GM21526 (cell line): ENCODE measurements at regions not wholly inside any gene's neighbourhood (a gene's known extent, or its start where the extent isn't known, plus 50 kb on each side); places are given as distances from the start of the nearest gene placed in this dataset.

Source experiments
- ATAC-seq: cut with Tn5 transposase; IDR thresholded peaks from one replicate; pipeline ENCODE4 v1.9.1; 2021; ENCODE audit warnings: moderate library complexity; ENCODE audit not compliant: unreplicated experiment, low FRiP score

DNA sequence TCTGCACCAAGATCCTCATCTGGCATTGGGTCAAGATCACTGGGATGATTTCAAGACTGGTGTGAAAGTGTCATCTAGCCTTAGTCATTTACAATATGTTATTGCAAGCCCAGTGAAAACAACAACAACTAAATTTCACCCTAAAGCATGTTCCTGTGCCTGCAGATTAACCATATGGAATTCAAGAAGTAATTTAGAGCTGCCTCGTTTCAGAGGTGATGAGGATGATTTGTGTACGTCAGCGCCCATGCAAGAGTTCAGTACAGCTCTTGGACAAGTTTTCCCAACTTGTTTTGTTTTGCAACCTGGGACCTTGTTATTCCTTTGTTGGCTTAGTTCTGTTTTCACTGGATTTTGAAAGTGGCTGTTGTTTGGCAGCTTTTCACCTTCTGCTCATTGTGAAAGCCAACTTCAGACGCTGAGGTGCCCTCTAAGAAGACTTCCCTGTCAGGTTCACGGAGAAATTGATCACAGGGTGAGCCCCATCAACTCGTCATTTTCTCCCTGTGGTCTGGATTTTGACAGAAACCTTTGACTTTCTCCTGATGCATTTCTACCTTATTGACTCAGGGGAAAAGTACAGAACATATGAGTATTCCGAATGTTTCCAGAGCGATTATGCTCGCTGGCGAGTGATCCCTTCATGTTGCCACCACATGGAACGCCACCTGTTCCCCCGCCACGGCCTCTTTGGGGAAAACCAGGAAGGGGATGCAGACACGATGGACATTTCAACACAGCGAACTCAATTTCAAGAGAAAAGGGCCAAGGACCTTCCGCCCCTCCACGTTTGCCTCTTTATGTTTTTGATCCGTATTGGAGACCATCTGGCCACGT is 85.6 kb downstream of the FOXL1 start:
- ATAC-seq, result no peak

GRCh38 chr16:86664522-86665318 is 86.4 kb downstream of the FOXL1 start:
- ATAC-seq, result no peak

- ATAC-seq, result no peak
These were observed 86.9 kb downstream of the FOXL1 start for GRCh38 chr16:86665319-86665675.

DNA sequence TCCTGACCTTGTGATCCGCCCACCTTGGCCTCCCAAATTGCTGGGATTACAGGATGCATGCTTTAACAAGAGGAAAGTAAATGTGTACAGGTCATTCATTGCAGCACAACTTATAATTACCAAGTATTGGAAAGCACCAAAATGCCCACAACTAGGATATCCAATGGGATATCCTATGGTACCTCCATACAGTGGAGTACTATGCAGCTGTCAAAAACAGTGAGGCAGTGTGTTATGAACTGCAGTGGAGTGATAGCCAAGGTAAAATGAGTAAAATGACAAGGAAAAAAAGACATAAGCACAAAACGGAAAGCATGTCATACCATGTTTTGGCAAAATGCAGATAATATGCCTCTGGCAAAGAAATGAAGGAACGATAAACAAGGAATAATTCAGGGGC is 87.6 kb downstream of the FOXL1 start:
- ATAC-seq, result no peak

- no peak for ATAC-seq
These were observed 88.7 kb downstream of the FOXL1 start for GRCh38 chr16:86667035-86667434.

DNA sequence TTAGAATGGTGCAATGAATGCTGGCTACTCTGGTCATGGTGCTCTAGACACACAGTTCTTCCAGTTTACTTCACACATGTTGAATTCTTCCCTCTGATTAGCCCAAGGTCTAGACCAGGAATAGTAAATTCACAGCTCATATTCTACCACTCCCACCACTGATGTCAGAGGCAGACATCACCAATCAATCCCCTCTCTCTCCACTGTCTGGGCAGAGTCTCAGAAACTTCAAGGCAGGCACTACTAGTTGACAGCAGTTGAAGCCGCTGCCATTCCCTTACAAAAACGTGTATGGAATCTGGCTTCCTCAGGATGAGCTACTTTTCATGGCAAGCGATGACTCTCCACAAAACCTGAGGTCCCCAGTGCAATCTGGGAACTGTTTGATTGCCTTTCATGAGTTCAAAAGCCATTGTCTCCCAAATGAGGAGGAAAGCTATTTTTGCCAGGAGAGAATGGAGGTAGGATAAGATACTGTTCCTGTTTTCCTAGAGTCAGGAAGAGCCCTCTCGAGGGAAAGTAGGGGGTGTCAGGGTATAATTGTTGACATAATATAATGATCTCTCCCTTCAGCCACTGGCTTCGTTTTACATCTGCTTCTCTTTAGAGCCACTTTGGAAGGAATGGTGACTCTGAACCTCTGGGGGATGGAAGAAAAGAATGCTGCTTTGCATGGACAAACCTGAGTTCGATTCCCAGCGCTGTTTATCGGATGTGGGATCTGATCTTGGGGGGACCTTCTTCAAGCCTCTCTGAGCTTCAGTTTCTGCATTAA is 90.0 kb downstream of the FOXL1 start:
- no peak for ATAC-seq

- no peak for ATAC-seq
These were observed 91.0 kb downstream of the FOXL1 start for GRCh38 chr16:86669285-86669805.

DNA sequence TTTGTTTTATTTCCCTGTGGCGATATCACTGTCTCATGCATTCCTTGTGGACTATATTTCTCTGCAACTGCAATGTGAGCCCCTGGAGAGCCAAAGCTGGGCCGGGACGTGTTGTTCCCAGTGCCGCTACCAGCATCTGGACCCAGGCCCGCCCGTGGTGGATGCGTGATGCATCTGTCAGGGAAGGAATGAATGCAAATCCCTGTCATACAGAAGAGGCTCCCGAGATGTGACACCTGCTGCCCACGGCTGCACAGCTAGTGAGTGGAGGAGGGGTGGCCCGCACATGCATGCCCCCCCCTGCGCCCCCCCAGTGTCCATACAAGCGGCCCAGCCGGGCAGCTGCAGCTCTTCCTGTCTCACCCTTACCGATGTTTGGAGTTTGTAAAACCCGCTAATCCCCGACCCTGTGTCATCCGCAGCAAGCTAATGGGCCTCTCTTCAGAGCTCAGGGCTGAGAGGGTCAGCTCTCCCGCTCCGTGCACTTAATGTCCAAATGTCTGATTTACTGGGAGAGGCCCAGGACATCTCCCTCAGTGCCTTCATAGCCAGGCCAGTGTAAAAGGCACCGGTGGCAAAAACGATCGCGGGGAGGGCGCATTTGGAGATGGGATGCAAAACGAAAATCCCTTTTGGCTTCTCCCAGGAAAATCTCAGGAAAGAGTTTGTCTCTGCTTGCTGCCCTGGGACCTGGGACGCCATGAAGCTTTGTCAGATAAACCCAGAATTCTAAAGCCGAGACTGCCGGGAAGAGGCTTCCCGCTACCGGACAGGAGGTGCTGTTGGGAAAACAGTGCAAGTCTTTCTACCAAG is 91.8 kb downstream of the FOXL1 start:
- ATAC-seq, result no peak

DNA sequence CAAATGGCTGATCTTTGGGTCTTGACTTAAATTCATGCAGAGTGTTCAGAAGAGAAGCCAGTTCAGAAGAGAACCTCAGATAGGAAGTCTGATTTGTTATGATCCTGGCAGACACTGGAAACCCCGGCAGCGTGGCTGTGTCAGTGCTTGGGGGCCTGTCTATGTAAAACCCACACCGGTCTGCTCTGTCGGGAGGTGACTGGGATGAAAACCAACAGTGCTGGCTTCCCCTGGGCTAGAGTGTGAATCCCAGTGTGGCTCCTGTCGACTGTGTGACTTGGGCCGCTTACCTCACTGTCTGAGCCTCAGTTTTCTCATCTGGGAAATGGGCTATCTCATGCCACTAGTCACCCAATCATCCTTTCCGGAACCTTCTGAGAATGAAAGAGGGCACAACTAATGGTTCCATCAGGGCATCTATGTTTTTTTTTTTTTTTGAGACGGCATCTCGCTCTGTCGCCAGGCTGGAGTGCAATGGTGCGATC is 92.4 kb downstream of the FOXL1 start:
- ATAC-seq, result no peak

- no peak for ATAC-seq
These were observed 93.3 kb downstream of the FOXL1 start for GRCh38 chr16:86671486-86672178.

- ATAC-seq, result no peak
These were observed 94.0 kb downstream of the FOXL1 start for GRCh38 chr16:86672179-86672863.

DNA sequence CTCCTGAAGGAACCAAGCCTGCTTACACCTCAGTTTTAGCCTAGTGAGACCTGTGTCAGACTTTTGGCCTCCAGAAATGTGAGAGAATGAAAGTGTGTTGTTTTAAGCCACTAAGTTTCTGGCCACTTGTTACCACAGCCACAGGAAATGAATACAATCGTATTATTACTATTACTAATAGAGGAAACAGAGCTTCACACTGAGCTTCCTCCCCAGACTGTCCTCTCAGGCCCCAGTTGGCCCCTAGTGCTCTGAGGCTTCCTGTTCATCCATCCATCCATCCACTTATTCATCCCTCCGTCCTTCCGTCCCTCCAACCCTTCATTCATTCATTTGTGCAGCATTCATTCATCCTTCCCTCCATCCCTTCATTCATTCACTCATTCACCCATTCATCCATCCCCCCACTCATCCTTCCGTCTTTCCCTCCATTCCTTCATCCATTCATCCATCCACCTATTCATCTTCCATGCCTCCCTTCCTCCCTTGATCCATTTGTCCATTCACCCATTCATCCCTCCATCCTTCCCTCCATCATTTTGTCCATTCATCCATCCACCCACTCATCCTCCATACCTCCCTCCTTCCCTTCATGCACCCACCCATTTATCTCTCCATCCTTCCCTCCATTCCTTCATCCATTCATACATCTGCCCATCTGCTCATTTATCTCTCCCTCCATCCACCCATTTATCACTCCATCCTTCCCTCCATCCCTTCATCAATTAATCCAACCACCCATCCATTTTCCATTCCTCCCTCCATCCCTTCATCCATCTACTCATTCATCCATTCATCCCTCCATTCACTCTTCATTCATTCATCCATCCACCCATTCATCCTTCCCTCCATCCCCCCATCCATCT is 95.0 kb downstream of the FOXL1 start:
- ATAC-seq, result no peak

DNA sequence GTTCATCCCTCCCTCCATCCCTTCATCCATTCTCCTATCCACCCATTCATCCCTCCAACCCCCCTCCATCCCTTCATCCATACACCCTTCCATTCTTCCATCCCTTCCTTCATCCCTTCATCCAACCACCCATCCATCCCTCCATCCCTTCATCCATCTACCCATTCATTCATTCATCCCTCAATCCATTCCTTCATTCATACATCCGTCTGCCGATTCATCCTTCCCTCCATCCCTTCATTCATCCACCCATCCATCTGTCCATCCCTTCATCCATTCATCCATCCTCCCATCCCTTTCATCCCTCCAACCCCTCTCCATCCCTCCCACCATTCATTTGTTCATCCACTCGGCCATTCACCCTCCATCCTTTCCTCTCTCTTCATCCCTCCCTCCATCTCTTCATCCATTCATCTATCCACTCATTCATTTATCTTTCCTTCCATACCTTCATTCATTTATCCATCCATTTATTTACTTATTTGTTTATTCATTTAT is 95.7 kb downstream of the FOXL1 start:
- ATAC-seq, result no peak

DNA sequence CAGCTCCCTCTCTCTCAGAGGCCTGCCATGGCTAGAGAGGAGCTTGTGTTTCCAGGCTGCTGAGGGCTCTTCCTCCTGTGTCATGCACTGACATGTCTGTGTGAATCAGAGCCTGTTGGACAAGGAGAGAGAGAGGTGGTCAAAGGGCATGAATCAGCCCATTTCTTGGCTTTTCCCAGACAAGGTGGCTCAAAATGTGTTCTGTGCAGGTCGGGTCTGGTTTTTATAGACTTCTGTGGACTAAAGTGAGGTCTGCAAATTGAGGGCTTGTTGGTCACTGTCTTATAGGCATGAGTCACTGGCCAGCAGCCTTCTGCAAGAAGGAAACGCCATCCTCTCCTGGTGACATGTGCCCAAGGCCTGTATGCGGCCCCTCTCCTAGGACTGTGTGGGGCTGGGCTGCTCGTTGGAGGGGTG is 97.9 kb downstream of the FOXL1 start:
- no peak for ATAC-seq

DNA sequence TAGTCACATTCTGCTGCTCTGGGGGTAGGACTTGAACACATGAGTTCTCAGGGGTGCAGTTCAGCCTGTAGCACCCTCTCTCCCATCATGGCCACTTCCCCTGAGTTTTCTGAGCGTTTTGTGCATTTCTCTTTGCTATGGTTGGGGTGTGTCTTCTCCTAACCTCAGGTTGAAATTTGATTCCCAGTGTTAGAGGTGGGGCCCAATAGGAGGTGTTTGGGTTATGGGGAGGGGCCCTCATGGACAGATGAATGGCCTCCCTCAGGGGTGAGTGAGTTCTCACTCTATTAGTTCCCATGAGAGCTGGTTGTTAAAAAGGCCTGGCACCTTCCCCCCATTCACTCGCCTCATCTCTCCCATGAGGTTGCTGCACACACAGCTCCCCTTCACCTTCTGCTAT is 101.1 kb downstream of the FOXL1 start:
- no peak for ATAC-seq

DNA sequence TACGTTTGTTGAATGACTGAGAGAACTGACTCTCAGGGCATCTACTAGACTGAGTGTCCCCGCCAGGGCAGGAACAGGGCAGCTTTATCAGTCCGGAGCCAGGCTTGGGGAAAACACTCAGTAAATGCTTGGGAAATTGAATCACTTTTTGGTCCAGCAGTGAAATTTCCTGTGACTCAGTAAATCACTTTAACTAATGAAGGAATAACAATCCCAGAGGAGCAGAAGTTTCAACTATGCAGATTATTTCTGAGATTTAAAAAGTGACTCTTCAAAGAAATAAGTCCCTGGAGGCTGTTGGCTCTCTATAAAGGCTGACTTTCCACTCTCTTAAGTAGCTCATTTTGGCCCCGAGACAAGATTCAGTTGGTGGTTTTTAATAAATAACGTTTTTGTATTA is 101.8 kb downstream of the FOXL1 start:
- no peak for ATAC-seq

DNA sequence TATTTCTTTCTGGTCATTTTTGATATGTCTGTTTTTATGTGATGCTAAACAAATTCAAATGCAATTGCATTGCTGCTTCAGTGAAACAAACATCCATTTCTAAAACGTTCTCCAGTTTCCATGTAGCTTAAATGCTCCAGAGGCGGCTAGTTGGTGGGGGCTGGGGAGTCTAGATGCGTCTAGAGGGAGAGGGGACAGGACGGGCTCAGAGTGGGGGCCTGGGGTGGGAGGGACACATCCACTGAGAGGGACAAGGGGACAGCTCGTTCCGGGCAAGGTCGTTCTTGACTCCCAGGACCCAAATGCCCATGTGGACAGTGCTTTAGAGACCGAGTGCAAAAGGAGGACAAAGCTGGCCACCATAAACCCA is 102.3 kb downstream of the FOXL1 start:
- no peak for ATAC-seq
